ENCODE measurements at regions not wholly inside any gene's neighbourhood (a gene's known extent, or its start where the extent isn't known, plus 50 kb on each side); places are given as distances from the start of the nearest gene placed in this dataset.

DNA sequence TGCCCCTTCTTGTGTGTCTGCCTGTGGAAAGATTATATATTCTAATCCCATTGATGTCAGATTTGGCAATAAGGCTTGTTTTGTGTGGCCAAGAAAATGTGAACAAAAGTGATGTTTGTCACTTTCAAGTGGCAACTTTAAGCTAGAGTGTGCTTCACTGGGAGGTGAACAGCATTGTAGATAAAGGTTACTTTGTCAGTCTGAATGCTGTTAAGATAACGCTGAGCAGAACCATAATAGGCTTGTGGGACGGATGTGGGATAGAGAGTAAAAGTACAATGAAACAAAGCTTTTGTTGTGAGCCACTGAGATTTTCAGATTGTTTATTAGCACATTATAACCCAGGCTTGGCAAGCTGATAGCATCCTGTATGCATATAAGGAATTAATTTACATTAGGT, 303.8 kb upstream of the MAN1A1 start:
- Mint-ChIP-seq H3K36me3 (ENCODE audit: low read depth) (no peaks in the 10 kb centered on the region), H3K9me3 (no peaks in the 10 kb centered on the region), H3K27me3 (no peaks in the 10 kb centered on the region), H3K27ac (no peak overlapping the region), H3K4me3 (no peak overlapping the region), H3K4me1 (no peaks in the 10 kb centered on the region)
- ATAC-seq (ENCODE audit: low read depth) (no peak), DNase-seq (no peak)
- TF ChIP-seq, protein P1, sequence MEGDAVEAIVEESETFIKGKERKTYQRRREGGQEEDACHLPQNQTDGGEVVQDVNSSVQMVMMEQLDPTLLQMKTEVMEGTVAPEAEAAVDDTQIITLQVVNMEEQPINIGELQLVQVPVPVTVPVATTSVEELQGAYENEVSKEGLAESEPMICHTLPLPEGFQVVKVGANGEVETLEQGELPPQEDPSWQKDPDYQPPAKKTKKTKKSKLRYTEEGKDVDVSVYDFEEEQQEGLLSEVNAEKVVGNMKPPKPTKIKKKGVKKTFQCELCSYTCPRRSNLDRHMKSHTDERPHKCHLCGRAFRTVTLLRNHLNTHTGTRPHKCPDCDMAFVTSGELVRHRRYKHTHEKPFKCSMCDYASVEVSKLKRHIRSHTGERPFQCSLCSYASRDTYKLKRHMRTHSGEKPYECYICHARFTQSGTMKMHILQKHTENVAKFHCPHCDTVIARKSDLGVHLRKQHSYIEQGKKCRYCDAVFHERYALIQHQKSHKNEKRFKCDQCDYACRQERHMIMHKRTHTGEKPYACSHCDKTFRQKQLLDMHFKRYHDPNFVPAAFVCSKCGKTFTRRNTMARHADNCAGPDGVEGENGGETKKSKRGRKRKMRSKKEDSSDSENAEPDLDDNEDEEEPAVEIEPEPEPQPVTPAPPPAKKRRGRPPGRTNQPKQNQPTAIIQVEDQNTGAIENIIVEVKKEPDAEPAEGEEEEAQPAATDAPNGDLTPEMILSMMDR (IDR thresholded peaks at IDR 0.05) = no peak
- intact Hi-C loops (cut with micrococcal nuclease) = no loop called here
- POLR2A ChIA-PET = no interaction called here
- CTCF ChIA-PET = no interaction called here

- intact Hi-C loops (cut with micrococcal nuclease) = no loop called here
- POLR2A ChIA-PET = no interaction called here
Measured at GRCh38 chr6:119649531-119649930, 300.0 kb upstream of the MAN1A1 start.

DNA sequence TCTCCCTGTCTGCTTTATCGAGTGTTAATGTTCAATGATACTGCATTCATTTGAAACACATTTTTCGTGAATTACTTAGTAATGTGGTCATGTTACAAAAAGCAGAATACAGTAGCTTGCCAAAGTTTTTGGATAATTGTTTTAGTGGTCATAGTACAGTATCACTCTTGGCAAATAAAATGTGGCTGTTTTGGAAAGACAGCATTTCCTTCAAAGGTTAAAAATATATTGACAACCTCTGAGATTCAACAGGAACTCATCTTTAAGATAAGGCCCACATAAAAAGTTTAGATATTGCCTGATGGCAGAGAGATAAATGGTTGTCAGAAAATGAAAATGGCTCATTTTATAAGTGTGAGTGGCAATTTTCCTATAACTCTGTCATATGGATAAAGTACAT, 297.7 kb upstream of the MAN1A1 start:
- POLR2A ChIA-PET = no interaction called here
- ATAC-seq (ENCODE audit: low read depth) = no peak
- Mint-ChIP-seq H3K27me3 (no peaks in the 10 kb centered on the region), H3K36me3 (ENCODE audit: low read depth) (no peaks in the 10 kb centered on the region), H3K27ac (no peak overlapping the region), H3K9me3 (no peaks in the 10 kb centered on the region), H3K4me3 (no peak overlapping the region), H3K4me1 (no peaks in the 10 kb centered on the region)
- no peak for DNase-seq
- intact Hi-C loops (cut with micrococcal nuclease) = no loop called here
- CTCF ChIA-PET = no interaction called here
- TF ChIP-seq, protein P1 (IDR thresholded peaks at IDR 0.05) = no peak

More at GRCh38 chr6:119649531-119649930, 300.0 kb upstream of the MAN1A1 start:
- DNase-seq (no peak), ATAC-seq (ENCODE audit: low read depth) (no peak)
- TF ChIP-seq, protein P1 (IDR thresholded peaks at IDR 0.05) = no peak
- CTCF ChIA-PET = no interaction called here
- Mint-ChIP-seq H3K27me3 (no peaks in the 10 kb centered on the region), H3K9me3 (no peaks in the 10 kb centered on the region), H3K4me1 (no peaks in the 10 kb centered on the region), H3K36me3 (ENCODE audit: low read depth) (no peaks in the 10 kb centered on the region), H3K4me3 (no peak overlapping the region), H3K27ac (no peak overlapping the region)

DNA sequence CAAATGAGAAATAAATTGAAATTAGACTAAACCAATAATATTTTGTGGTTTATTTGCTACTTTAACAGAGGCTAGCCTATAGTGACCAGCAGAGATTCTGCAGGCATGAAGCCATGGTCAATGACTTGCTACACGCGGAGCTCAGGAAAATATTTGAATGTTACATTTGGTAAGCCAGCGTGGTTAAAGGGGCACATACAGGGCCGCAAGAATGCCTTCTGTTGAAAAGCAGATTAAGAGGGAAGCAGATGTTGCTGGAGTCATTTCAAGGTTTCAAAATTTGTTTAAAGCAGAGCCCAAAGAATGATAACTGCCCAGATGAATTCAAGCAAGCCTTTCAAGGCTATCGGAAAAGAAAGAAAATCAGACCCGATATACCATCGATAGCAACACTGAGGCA, 294.3 kb upstream of the MAN1A1 start:
- no peak overlapping the region for H3K4me3 Mint-ChIP-seq
- no peak for DNase-seq
- H3K4me1 Mint-ChIP-seq = no peaks in the 10 kb centered on the region
- no peak for ATAC-seq (ENCODE audit: low read depth)
- TF ChIP-seq, protein P1 (IDR thresholded peaks at IDR 0.05) = no peak
- H3K27ac Mint-ChIP-seq = no peak overlapping the region
- ChIA-PET POLR2A (no interaction called here), CTCF (no interaction called here)
- H3K9me3 Mint-ChIP-seq = no peaks in the 10 kb centered on the region
- intact Hi-C loops (cut with micrococcal nuclease) = no loop called here
- no peaks in the 10 kb centered on the region for H3K27me3 Mint-ChIP-seq
- H3K36me3 Mint-ChIP-seq (ENCODE audit: low read depth) = no peaks in the 10 kb centered on the region

DNA sequence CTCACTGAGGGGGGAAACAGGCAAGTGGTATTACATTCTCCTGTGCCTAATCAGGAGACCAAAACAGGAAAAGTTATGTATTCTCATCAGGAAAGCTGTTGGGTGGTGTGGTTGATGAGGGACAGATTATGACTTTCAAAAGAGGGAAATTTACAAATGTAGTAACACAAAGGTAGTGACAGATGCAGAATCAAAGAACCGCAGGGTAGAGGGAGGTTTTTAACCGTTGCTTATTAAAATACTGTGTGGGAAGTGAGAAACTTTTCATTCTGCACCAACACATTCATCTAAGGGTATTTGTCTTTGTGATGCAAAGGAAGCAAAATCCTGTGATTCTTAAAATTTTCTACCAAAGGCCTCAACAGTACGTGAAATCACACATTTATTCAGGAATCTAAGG, 288.2 kb upstream of the MAN1A1 start:
- POLR2A ChIA-PET = no interaction called here
- DNase-seq = no peak
- intact Hi-C loops (cut with micrococcal nuclease) = no loop called here
- Mint-ChIP-seq H3K36me3 (ENCODE audit: low read depth) (no peaks in the 10 kb centered on the region), H3K9me3 (peaks cover 2% of the 10 kb centered on the region), H3K4me1 (no peaks in the 10 kb centered on the region), H3K27ac (no peak overlapping the region), H3K4me3 (no peak overlapping the region), H3K27me3 (no peaks in the 10 kb centered on the region)
- CTCF ChIA-PET = no interaction called here
- ATAC-seq (ENCODE audit: low read depth) = no peak
- TF ChIP-seq, protein P1 (IDR thresholded peaks at IDR 0.05) = no peak
